H1 (cell line): ENCODE measurements at regions not wholly inside any gene's neighbourhood (a gene's known extent, or its start where the extent isn't known, plus 50 kb on each side); places are given as distances from the start of the nearest gene placed in this dataset.

Experiments
- BRCA1 ChIP-seq: IDR thresholded peaks from 2 replicates; pipeline ENCODE4 v1.6.1; 2012; ENCODE audit warnings: low read depth, low read length, improper control_type of control experiment
- CHD2 ChIP-seq: IDR thresholded peaks from 2 replicates; pipeline ENCODE4 v1.6.1; 2012; ENCODE audit warnings: low read length, improper control_type of control experiment
- CTCF ChIP-seq, 3 experiments: IDR thresholded peaks; 1 replicate in 2 of 3; 2 replicates in 1 of 3; pipeline versions ENCODE4 v1.5.1 to v1.6.1; 2011; ENCODE audit warnings: low read length in 3 of 3, mild to moderate bottlenecking in 3 of 3, inconsistent platforms in 2 of 3, low read depth in 1 of 3, moderate library complexity in 1 of 3; ENCODE audit not compliant: insufficient read depth in 1 of 3; ENCODE audit errors: control extremely low read depth in 1 of 3
- EP300 ChIP-seq, 2 experiments: IDR thresholded peaks; 1 replicate in 1 of 2; 2 replicates in 1 of 2; pipeline ENCODE4 v1.6.1; 2011 to 2012; ENCODE audit warnings: low read depth in 2 of 2, low read length in 2 of 2, mild to moderate bottlenecking in 2 of 2, borderline replicate concordance in 1 of 2, inconsistent platforms in 1 of 2, moderate library complexity in 1 of 2
- EZH2 ChIP-seq: fragments of 200-600 bp; sonication (generic); IDR thresholded peaks from 2 replicates; pipeline ENCODE4 v1.7.1; 2012; ENCODE audit warnings: low read depth, mild to moderate bottlenecking, moderate library complexity, low read length, inconsistent platforms; ENCODE audit not compliant: severe bottlenecking
- GTF2F1 ChIP-seq: IDR thresholded peaks from 2 replicates; pipeline ENCODE4 v1.6.1; 2012; ENCODE audit warnings: low read depth, low read length, improper control_type of control experiment, borderline replicate concordance
- MAX ChIP-seq: IDR thresholded peaks from 2 replicates; pipeline ENCODE4 v1.6.1; 2012; ENCODE audit warnings: inconsistent platforms
- POLR2A ChIP-seq, 2 experiments: IDR thresholded peaks; 1 replicate in 1 of 2; 2 replicates in 1 of 2; pipeline ENCODE4 v1.6.1; 2011; ENCODE audit warnings: low read depth in 2 of 2, low read length in 2 of 2, mild to moderate bottlenecking in 2 of 2; ENCODE audit errors: control extremely low read depth in 1 of 2
- POLR2AphosphoS5 ChIP-seq: IDR thresholded peaks from 2 replicates; pipeline ENCODE4 v1.6.1; 2011; ENCODE audit warnings: low read depth, low read length
- SP1 ChIP-seq: IDR thresholded peaks from 2 replicates; pipeline ENCODE4 v1.6.1; 2011; ENCODE audit warnings: low read depth, low read length
- SP4 ChIP-seq: IDR thresholded peaks from 2 replicates; pipeline ENCODE4 v1.6.1; 2012; ENCODE audit warnings: low read length, inconsistent platforms
- SUZ12 ChIP-seq: fragments of 200-600 bp; sonication (generic); IDR thresholded peaks from 2 replicates; pipeline ENCODE4 v1.6.1; 2012; ENCODE audit warnings: mild to moderate bottlenecking, inconsistent platforms, low read length, moderate library complexity, mixed read lengths
- TAF1 ChIP-seq: IDR thresholded peaks from 2 replicates; pipeline ENCODE4 v1.6.1; 2011; ENCODE audit warnings: mild to moderate bottlenecking, low read depth, low read length
- TCF12 ChIP-seq: IDR thresholded peaks from 2 replicates; pipeline ENCODE4 v1.6.1; 2011; ENCODE audit warnings: low read depth, mild to moderate bottlenecking, low read length

DNA sequence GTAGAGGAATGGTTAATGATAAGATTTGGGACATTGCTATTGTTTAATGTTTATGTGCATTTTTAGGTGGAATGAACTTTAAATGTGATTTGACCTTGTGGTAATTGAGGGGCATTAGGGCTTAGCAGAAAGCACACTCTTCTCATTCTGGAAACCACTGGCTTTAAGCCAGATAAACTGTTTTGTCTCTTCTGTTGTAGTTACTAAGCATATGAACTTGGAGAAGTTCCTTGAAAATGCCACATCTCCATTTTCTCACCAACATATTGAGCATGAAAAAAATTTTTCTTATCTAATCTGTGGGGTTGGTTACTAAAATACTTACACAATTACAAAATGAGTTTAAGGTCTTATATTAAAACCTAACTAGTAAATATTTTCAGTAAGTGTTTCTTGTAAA is 70.8 kb upstream of the FSHR start:
- TF ChIP-seq CTCF (IDR thresholded peaks at IDR 0.05; ENCODE audit: control extremely low read depth in 1 of 3, insufficient read depth in 1 of 3, low read depth in 1 of 3, low read length in 3 of 3), result no peak
- TF ChIP-seq GTF2F1, result no peak
- TF ChIP-seq EZH2, result no peak
- no peak for TF ChIP-seq TCF12
- TF ChIP-seq MAX, result no peak
- TF ChIP-seq EP300 (IDR thresholded peaks at IDR 0.05; ENCODE audit: borderline replicate concordance in 1 of 2, low read depth in 2 of 2, low read length in 2 of 2), result no peak
- no peak for TF ChIP-seq POLR2AphosphoS5
- TF ChIP-seq BRCA1, result no peak
- TF ChIP-seq CHD2, result no peak
- no peak for TF ChIP-seq POLR2A (IDR thresholded peaks at IDR 0.05; ENCODE audit: control extremely low read depth in 1 of 2, low read depth in 2 of 2, low read length in 2 of 2)
- TF ChIP-seq TAF1, result no peak
- no peak for TF ChIP-seq SP4
- TF ChIP-seq SP1, result no peak
- TF ChIP-seq SUZ12, result no peak
